ENCODE measurements at regions not wholly inside any gene's neighbourhood (a gene's known extent, or its start where the extent isn't known, plus 50 kb on each side); places are given as distances from the start of the nearest gene placed in this dataset.

- Mint-ChIP-seq H3K27me3 (ENCODE audit: insufficient read depth, low read depth, poor library complexity) (no peaks in the 10 kb centered on the region), H3K36me3 (ENCODE audit: low read depth) (peaks cover 60% of the 10 kb centered on the region), H3K4me3 (no peak overlapping the region), H3K27ac (no peak overlapping the region), H3K4me1 (no peaks in the 10 kb centered on the region), H3K9me3 (peaks cover 99% of the 10 kb centered on the region)
- no peak for ATAC-seq
- H3F3A ChIP-seq (replicated peaks; ENCODE audit: low read depth), result no peaks in the 10 kb centered on the region
- no peak for DNase-seq (ENCODE audit: low spot score)
- no peak overlapping the region for H3K4me2 ChIP-seq
- no peak overlapping the region for H3K4me3 ChIP-seq
- no peak overlapping the region for H2AFZ ChIP-seq
- H3K36me3 ChIP-seq (ENCODE audit: insufficient read depth), result no peaks in the 10 kb centered on the region
- no peaks in the 10 kb centered on the region; the same call in 1 of the 2 replicates for H3K27me3 ChIP-seq (ENCODE audit: insufficient read depth)
- H3K79me2 ChIP-seq (replicated peaks; ENCODE audit: insufficient read depth), result no peaks in the 10 kb centered on the region
- H4K20me1 ChIP-seq (replicated peaks; ENCODE audit: insufficient read depth), result no peaks in the 10 kb centered on the region
- TF ChIP-seq EZH2phosphoT487 (IDR thresholded peaks at IDR 0.05; ENCODE audit: unreplicated experiment) (no peak), NANOG (IDR thresholded peaks at IDR 0.05; ENCODE audit: borderline replicate concordance) (no peak), ZNF462 (CRISPR knock-in tag; IDR thresholded peaks at IDR 0.05) (no peak), ZNF114 (CRISPR knock-in tag; IDR thresholded peaks at IDR 0.05) (no peak), STAT1 (IDR thresholded peaks at IDR 0.05; ENCODE audit: unreplicated experiment) (no peak), EZH2 (IDR thresholded peaks at IDR 0.05; ENCODE audit: low read depth, unreplicated experiment) (no peak)
- TF ChIP-seq, protein P1, sequence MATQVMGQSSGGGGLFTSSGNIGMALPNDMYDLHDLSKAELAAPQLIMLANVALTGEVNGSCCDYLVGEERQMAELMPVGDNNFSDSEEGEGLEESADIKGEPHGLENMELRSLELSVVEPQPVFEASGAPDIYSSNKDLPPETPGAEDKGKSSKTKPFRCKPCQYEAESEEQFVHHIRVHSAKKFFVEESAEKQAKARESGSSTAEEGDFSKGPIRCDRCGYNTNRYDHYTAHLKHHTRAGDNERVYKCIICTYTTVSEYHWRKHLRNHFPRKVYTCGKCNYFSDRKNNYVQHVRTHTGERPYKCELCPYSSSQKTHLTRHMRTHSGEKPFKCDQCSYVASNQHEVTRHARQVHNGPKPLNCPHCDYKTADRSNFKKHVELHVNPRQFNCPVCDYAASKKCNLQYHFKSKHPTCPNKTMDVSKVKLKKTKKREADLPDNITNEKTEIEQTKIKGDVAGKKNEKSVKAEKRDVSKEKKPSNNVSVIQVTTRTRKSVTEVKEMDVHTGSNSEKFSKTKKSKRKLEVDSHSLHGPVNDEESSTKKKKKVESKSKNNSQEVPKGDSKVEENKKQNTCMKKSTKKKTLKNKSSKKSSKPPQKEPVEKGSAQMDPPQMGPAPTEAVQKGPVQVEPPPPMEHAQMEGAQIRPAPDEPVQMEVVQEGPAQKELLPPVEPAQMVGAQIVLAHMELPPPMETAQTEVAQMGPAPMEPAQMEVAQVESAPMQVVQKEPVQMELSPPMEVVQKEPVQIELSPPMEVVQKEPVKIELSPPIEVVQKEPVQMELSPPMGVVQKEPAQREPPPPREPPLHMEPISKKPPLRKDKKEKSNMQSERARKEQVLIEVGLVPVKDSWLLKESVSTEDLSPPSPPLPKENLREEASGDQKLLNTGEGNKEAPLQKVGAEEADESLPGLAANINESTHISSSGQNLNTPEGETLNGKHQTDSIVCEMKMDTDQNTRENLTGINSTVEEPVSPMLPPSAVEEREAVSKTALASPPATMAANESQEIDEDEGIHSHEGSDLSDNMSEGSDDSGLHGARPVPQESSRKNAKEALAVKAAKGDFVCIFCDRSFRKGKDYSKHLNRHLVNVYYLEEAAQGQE (IDR thresholded peaks at IDR 0.05; ENCODE audit: unreplicated experiment), result no peak
- no peaks in the 10 kb centered on the region for H3K4me1 ChIP-seq (ENCODE audit: insufficient read depth)
- H3K9me2 ChIP-seq (ENCODE audit: insufficient read depth), result no peaks in the 10 kb centered on the region
- no peak overlapping the region for H3K27ac ChIP-seq (ENCODE audit: low read depth)
These were observed 322.6 kb upstream of the TMEM132C start for GRCh38 chr12:127944211-127944899.
